ENCODE measurements at regions not wholly inside any gene's neighbourhood (a gene's known extent, or its start where the extent isn't known, plus 50 kb on each side); places are given as distances from the start of the nearest gene placed in this dataset. TPM values are rescaled to one million over a fixed set of nuclear protein-coding genes. Genes with fewer than 3 reads are reported as not detected.

DNA sequence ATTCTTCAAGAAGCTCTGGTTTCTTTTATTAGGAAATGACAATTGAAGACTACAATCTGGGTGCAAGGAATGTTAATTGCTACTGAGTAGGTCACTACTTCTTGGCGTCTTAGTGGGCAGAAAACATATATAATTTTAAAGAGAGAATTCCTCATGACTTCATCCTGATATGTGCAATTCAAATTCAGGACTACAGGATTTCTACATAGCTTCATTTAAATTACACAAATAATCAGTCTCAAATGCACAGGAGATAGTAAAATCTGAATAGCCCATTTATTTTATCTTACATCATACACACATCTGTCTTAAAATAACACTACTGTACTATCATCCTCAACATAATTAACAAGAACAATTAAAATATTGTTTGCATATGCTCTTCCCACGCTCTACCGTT lies 52.5 kb upstream of the GPR149 start:
- no peak overlapping the region for H2BK5ac ChIP-seq (ENCODE audit: low read length)
- no peak overlapping the region for H3K27ac ChIP-seq (replicated peaks; ENCODE audit: low read length)
- WGBS, 2 donors (ENCODE audit: extremely low coverage in 2 of 2, insufficient read length in 2 of 2, insufficient replicate concordance in 1 of 2): no CpG with 5 or more reads among the region's 3 CpGs
- H3K4ac ChIP-seq (ENCODE audit: low read length): no peak overlapping the region
- no peaks in the 10 kb centered on the region for H3K36me3 ChIP-seq (replicated peaks in 1 of 2; ENCODE audit: control insufficient read depth in 2 of 2, insufficient read depth in 2 of 2, low read length in 2 of 2)
- H4K91ac ChIP-seq (ENCODE audit: low read depth, low read length, poor library complexity): no peak overlapping the region
- no peak overlapping the region for H3K18ac ChIP-seq (ENCODE audit: low read length)
- H2BK12ac ChIP-seq (ENCODE audit: low read length): no peak overlapping the region
- no peaks in the 10 kb centered on the region for H3K79me1 ChIP-seq (ENCODE audit: low read depth, low read length)
- no peak overlapping the region for H3K4me3 ChIP-seq (ENCODE audit: low read length in 2 of 2)
- no peaks in the 10 kb centered on the region for H3K27me3 ChIP-seq (ENCODE audit: control insufficient read depth in 3 of 3, insufficient read depth in 3 of 3, low read depth in 1 of 3, low read length in 3 of 3)
- H3K14ac ChIP-seq (ENCODE audit: low read length): no peak overlapping the region
- DNase-seq (ENCODE audit: low spot score): no peak
- H3K9ac ChIP-seq (ENCODE audit: low read depth, low read length, poor library complexity): no peak overlapping the region
- H2BK120ac ChIP-seq (ENCODE audit: low read depth, low read length): no peak overlapping the region
- H3K9me3 ChIP-seq (replicated peaks in 1 of 2; ENCODE audit: control insufficient read depth in 2 of 2, insufficient read depth in 1 of 2, low read depth in 1 of 2, low read length in 2 of 2): no peaks in the 10 kb centered on the region
- H3K23ac ChIP-seq (ENCODE audit: low read depth, low read length, poor library complexity): no peak overlapping the region
- no peak overlapping the region for H2BK15ac ChIP-seq (ENCODE audit: low read length)
- H4K8ac ChIP-seq (ENCODE audit: low read depth, low read length): no peak overlapping the region
- H2AFZ ChIP-seq (ENCODE audit: low read length): no peak overlapping the region
- H2AK5ac ChIP-seq (ENCODE audit: low read depth, low read length): no peak overlapping the region
- H3K4me2 ChIP-seq (ENCODE audit: insufficient read depth, low read length, poor library complexity, severe bottlenecking): no peak overlapping the region
- no peaks in the 10 kb centered on the region for H3K4me1 ChIP-seq (ENCODE audit: control insufficient read depth in 2 of 2, insufficient read depth in 1 of 2, low read depth in 1 of 2, low read length in 2 of 2)

DNA sequence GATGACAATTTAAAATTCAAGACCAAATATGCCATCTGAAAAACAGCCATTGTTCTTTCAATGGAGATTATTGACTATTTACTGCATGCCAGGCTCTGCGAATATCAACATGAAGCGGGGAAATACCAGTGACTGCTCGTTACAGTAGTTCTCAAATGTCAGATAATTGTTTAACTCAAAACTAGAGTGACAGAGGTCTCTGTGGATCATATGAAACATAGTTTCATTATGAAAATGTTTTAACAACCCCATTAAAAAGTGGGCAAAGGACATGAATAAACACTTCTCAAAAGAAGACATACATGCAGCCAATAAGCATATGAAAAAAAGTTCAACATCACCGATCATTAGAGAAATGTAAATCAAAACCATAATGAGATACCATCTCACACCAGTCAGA lies 50.0 kb upstream of the GPR149 start:
- H3K4me1 ChIP-seq (ENCODE audit: control insufficient read depth in 2 of 2, insufficient read depth in 1 of 2, low read depth in 1 of 2, low read length in 2 of 2): no peaks in the 10 kb centered on the region
- H2BK5ac ChIP-seq (ENCODE audit: low read length): no peak overlapping the region
- H3K27ac ChIP-seq (replicated peaks; ENCODE audit: low read length): no peak overlapping the region
- no peak overlapping the region for H3K4me2 ChIP-seq (ENCODE audit: insufficient read depth, low read length, poor library complexity, severe bottlenecking)
- no peak overlapping the region for H3K4me3 ChIP-seq (ENCODE audit: low read length in 2 of 2)
- no peaks in the 10 kb centered on the region for H3K27me3 ChIP-seq (ENCODE audit: control insufficient read depth in 3 of 3, insufficient read depth in 3 of 3, low read depth in 1 of 3, low read length in 3 of 3)
- no CpG with 5 or more reads among the region's 4 CpGs for WGBS, 2 donors (ENCODE audit: extremely low coverage in 2 of 2, insufficient read length in 2 of 2, insufficient replicate concordance in 1 of 2)
- H2AFZ ChIP-seq (ENCODE audit: low read length): no peak overlapping the region
- no peaks in the 10 kb centered on the region for H3K79me1 ChIP-seq (ENCODE audit: low read depth, low read length)
- no peak overlapping the region for H3K14ac ChIP-seq (ENCODE audit: low read length)
- no peak overlapping the region for H3K9ac ChIP-seq (ENCODE audit: low read depth, low read length, poor library complexity)
- H3K9me3 ChIP-seq (replicated peaks in 1 of 2; ENCODE audit: control insufficient read depth in 2 of 2, insufficient read depth in 1 of 2, low read depth in 1 of 2, low read length in 2 of 2): no peaks in the 10 kb centered on the region
- no peak overlapping the region for H3K23ac ChIP-seq (ENCODE audit: low read depth, low read length, poor library complexity)
- no peak overlapping the region for H3K4ac ChIP-seq (ENCODE audit: low read length)
- no peak overlapping the region for H2BK120ac ChIP-seq (ENCODE audit: low read depth, low read length)
- H4K91ac ChIP-seq (ENCODE audit: low read depth, low read length, poor library complexity): no peak overlapping the region
- no peak overlapping the region for H2BK15ac ChIP-seq (ENCODE audit: low read length)
- H3K18ac ChIP-seq (ENCODE audit: low read length): no peak overlapping the region
- H2AK5ac ChIP-seq (ENCODE audit: low read depth, low read length): no peak overlapping the region
- no peak overlapping the region for H2BK12ac ChIP-seq (ENCODE audit: low read length)
- H3K36me3 ChIP-seq (replicated peaks in 1 of 2; ENCODE audit: control insufficient read depth in 2 of 2, insufficient read depth in 2 of 2, low read length in 2 of 2): no peaks in the 10 kb centered on the region
- no peak overlapping the region for H4K8ac ChIP-seq (ENCODE audit: low read depth, low read length)
- DNase-seq (ENCODE audit: low spot score): no peak

Small RNAs in the stretch of these regions (small RNA-seq; reads per million reads assigned to genes)
- not detected for gene DYNLL1P5 (ENCODE audit: insufficient read depth)
